H1 (cell line): ENCODE measurements at regions not wholly inside any gene's neighbourhood (a gene's known extent, or its start where the extent isn't known, plus 50 kb on each side); places are given as distances from the start of the nearest gene placed in this dataset.

Experiments used
- CTCF ChIA-PET: fragments of 300-600 bp; sonication (Branson Sonifier 250); formaldehyde crosslinking; loops from one replicate; lab custom pipeline; 2021; ENCODE audit not compliant: partially characterized antibody; lab: Charles Lee
- POLR2A ChIA-PET: fragments of 300-600 bp; sonication (Branson Sonifier 250); formaldehyde crosslinking; loops from one replicate; lab custom pipeline; 2021; ENCODE audit warnings: inconsistent platforms; ENCODE audit not compliant: partially characterized antibody; lab: Charles Lee
- DNase-seq, 2 experiments: peaks; one replicate each; pipeline versions ENCODE4 v3.0.0 to v3.0.0-alpha.2; 2010 to 2022; ENCODE audit warnings: low spot score in 2 of 2, low read depth in 1 of 2, mixed read lengths in 1 of 2
- FAIRE-seq: peaks from 2 replicates; lab custom pipeline; 2011; peaks lifted over from hg19 to GRCh38; lab: Jason Lieb, UNC
- H2AFZ ChIP-seq: 2 replicates; pipeline ENCODE4 v1.8.1; 2012; ENCODE audit warnings: low read length, inconsistent platforms
- H2AK5ac ChIP-seq: 2 replicates; pipeline ENCODE4 v1.6.1; 2013; ENCODE audit warnings: low read depth, low read length
- H2BK120ac ChIP-seq: replicated peaks from 2 replicates; pipeline ENCODE3; 2013; ENCODE audit warnings: low read depth, low read length, inconsistent platforms
- H2BK12ac ChIP-seq: 2 replicates; pipeline ENCODE4 v1.6.1; 2013; ENCODE audit warnings: low read depth, low read length
- H2BK15ac ChIP-seq: 2 replicates; pipeline ENCODE4 v1.6.1; 2013; ENCODE audit warnings: low read length
- H2BK20ac ChIP-seq: 2 replicates; pipeline ENCODE4 v1.6.1; 2013; ENCODE audit warnings: low read length
- H2BK5ac ChIP-seq: 2 replicates; pipeline ENCODE4 v1.6.1; 2013; ENCODE audit warnings: low read depth, low read length
- H3K14ac ChIP-seq: 2 replicates; pipeline ENCODE4 v1.6.1; 2013; ENCODE audit warnings: inconsistent platforms; ENCODE audit not compliant: insufficient read length
- H3K18ac ChIP-seq: 2 replicates; pipeline ENCODE4 v1.6.1; 2013; ENCODE audit warnings: low read length; ENCODE audit errors: extremely low read depth
- H3K23ac ChIP-seq: 2 replicates; pipeline ENCODE4 v1.6.1; 2013; ENCODE audit warnings: inconsistent platforms; ENCODE audit not compliant: insufficient read length
- H3K23me2 ChIP-seq: 2 replicates; pipeline ENCODE4 v1.6.1; 2013; ENCODE audit warnings: low read depth, low read length
- H3K27ac ChIP-seq: 2 replicates; pipeline ENCODE4 v1.6.1; 2011; ENCODE audit warnings: low read depth, low read length, inconsistent platforms
- H3K27me3 ChIP-seq, 4 experiments: replicated peaks in 1 of 4; 1 replicate in 1 of 4; 2 replicates in 3 of 4; pipeline versions ENCODE4 v1.6.1 to v1.8.1; 2011 to 2013; ENCODE audit warnings: low read length in 3 of 4, mild to moderate bottlenecking in 3 of 4, inconsistent platforms in 2 of 4, mixed read lengths in 2 of 4, moderate library complexity in 1 of 4; ENCODE audit not compliant: control insufficient read depth in 3 of 4, insufficient read depth in 3 of 4; ENCODE audit errors: extremely low read depth in 1 of 4
- H3K36me3 ChIP-seq, 4 experiments: 2 replicates each; pipeline versions ENCODE4 v1.6.1 to v1.8.1; 2011 to 2013; ENCODE audit warnings: mild to moderate bottlenecking in 4 of 4, low read length in 3 of 4, moderate library complexity in 2 of 4, control low read depth in 1 of 4, inconsistent platforms in 1 of 4; ENCODE audit not compliant: insufficient read depth in 4 of 4, control insufficient read depth in 2 of 4
- H3K4ac ChIP-seq: replicated peaks from 2 replicates; pipeline ENCODE3; 2013; ENCODE audit warnings: low read length, low read depth, mixed read lengths, inconsistent platforms; ENCODE audit not compliant: insufficient read length
- H3K4me1 ChIP-seq, 4 experiments: replicated peaks in 1 of 4; 1 replicate in 1 of 4; 2 replicates in 3 of 4; pipeline versions ENCODE4 v1.6.1 to v1.8.1; 2011 to 2013; ENCODE audit warnings: low read length in 3 of 4, inconsistent platforms in 2 of 4, mixed read lengths in 1 of 4; ENCODE audit not compliant: insufficient read depth in 4 of 4, control insufficient read depth in 3 of 4
- H3K4me2 ChIP-seq, 2 experiments: 2 replicates each; pipeline versions ENCODE4 v1.6.1 to v1.8.1; 2011 to 2013; ENCODE audit warnings: low read depth in 2 of 2, low read length in 2 of 2, control low read depth in 1 of 2, inconsistent platforms in 1 of 2, mild to moderate bottlenecking in 1 of 2; ENCODE audit not compliant: insufficient read depth in 1 of 2
- H3K4me3 ChIP-seq, 4 experiments: fragments of 200-600, 300-600 bp in 1 of 4; sonication (generic), shearing (Covaris generic), sonication (Bioruptor Twin) in 1 of 4; 2 replicates each; pipeline versions ENCODE4 v1.5.1 to v1.8.1; 2011 to 2016; ENCODE audit warnings: low read length in 4 of 4, low read depth in 3 of 4, control low read depth in 2 of 4, inconsistent platforms in 2 of 4, mild to moderate bottlenecking in 2 of 4, mixed read lengths in 1 of 4, moderate library complexity in 1 of 4; ENCODE audit not compliant: insufficient read depth in 2 of 4; ENCODE audit errors: extremely low read depth in 1 of 4
- H3K56ac ChIP-seq: replicated peaks from 2 replicates; pipeline ENCODE3; 2013; ENCODE audit warnings: low read depth, mild to moderate bottlenecking, mixed read lengths, low read length, inconsistent platforms; ENCODE audit not compliant: insufficient read length
- H3K79me1 ChIP-seq: 2 replicates; pipeline ENCODE4 v1.6.1; 2013; ENCODE audit warnings: low read depth, low read length, control low read depth
- H3K79me2 ChIP-seq, 2 experiments: 2 replicates each; pipeline versions ENCODE4 v1.6.1 to v1.8.1; 2012 to 2013; ENCODE audit warnings: low read length in 2 of 2, mild to moderate bottlenecking in 2 of 2, inconsistent platforms in 1 of 2; ENCODE audit not compliant: insufficient read depth in 2 of 2, control insufficient read depth in 1 of 2
- H3K9ac ChIP-seq, 4 experiments: replicated peaks in 1 of 4; 1 replicate in 1 of 4; 2 replicates in 3 of 4; pipeline versions ENCODE4 v1.6.1 to v1.8.1; 2011 to 2013; ENCODE audit warnings: low read depth in 3 of 4, low read length in 3 of 4, control low read depth in 2 of 4, mild to moderate bottlenecking in 2 of 4, moderate library complexity in 2 of 4, inconsistent platforms in 1 of 4; ENCODE audit errors: extremely low read depth in 1 of 4
- H3K9me3 ChIP-seq, 2 experiments: 2 replicates each; pipeline versions ENCODE4 v1.6.1 to v1.8.1; 2012 to 2013; ENCODE audit warnings: mild to moderate bottlenecking in 2 of 2, moderate library complexity in 2 of 2, control low read depth in 1 of 2, inconsistent platforms in 1 of 2, low read depth in 1 of 2, low read length in 1 of 2, mixed read lengths in 1 of 2; ENCODE audit not compliant: insufficient read depth in 2 of 2
- H4K20me1 ChIP-seq, 2 experiments: replicated peaks in 1 of 2; 2 replicates each; pipeline versions ENCODE3 to v1.8.1; 2011 to 2013; ENCODE audit warnings: inconsistent platforms in 2 of 2, low read length in 2 of 2, mild to moderate bottlenecking in 1 of 2; ENCODE audit not compliant: insufficient read depth in 2 of 2, control insufficient read depth in 1 of 2
- H4K5ac ChIP-seq: 2 replicates; pipeline ENCODE4 v1.6.1; 2013; ENCODE audit warnings: low read length, low read depth, mixed read lengths, inconsistent platforms; ENCODE audit not compliant: insufficient read length
- H4K8ac ChIP-seq: 2 replicates; pipeline ENCODE4 v1.8.0; 2013; ENCODE audit warnings: mild to moderate bottlenecking, moderate library complexity, low read length, inconsistent platforms; ENCODE audit not compliant: insufficient read depth; ENCODE audit errors: extremely low read depth
- H4K91ac ChIP-seq: replicated peaks from 2 replicates; pipeline ENCODE3; 2013; ENCODE audit warnings: low read length, mixed read lengths, inconsistent platforms; ENCODE audit not compliant: insufficient read length
- CHD1 ChIP-seq: IDR thresholded peaks from 2 replicates; pipeline ENCODE4 v1.6.1; 2012; ENCODE audit warnings: low read depth, low read length, improper control_type of control experiment
- EP300 ChIP-seq, 2 experiments: IDR thresholded peaks; 1 replicate in 1 of 2; 2 replicates in 1 of 2; pipeline ENCODE4 v1.6.1; 2011 to 2012; ENCODE audit warnings: low read depth in 2 of 2, low read length in 2 of 2, mild to moderate bottlenecking in 2 of 2, borderline replicate concordance in 1 of 2, inconsistent platforms in 1 of 2, moderate library complexity in 1 of 2
- GABPA ChIP-seq: IDR thresholded peaks from 2 replicates; pipeline ENCODE4 v1.6.1; 2011; ENCODE audit warnings: mild to moderate bottlenecking, low read length, moderate library complexity, borderline replicate concordance; ENCODE audit not compliant: insufficient read depth
- KDM1A ChIP-seq: fragments of 200-600, 300-600 bp; sonication (generic); IDR thresholded peaks from 2 replicates; pipeline ENCODE4 v1.7.1; 2016; ENCODE audit warnings: mild to moderate bottlenecking, low read length, borderline replicate concordance
- RXRA ChIP-seq: IDR thresholded peaks from 2 replicates; pipeline ENCODE4 v1.6.1; 2011; ENCODE audit warnings: low read depth, mild to moderate bottlenecking, low read length, moderate library complexity; ENCODE audit not compliant: insufficient read depth
- SIX5 ChIP-seq: IDR thresholded peaks from 2 replicates; pipeline ENCODE4 v1.6.1; 2011; ENCODE audit warnings: mild to moderate bottlenecking, low read depth, low read length
- SP1 ChIP-seq: IDR thresholded peaks from 2 replicates; pipeline ENCODE4 v1.6.1; 2011; ENCODE audit warnings: low read depth, low read length
- TEAD4 ChIP-seq: IDR thresholded peaks from 2 replicates; pipeline ENCODE4 v1.6.1; 2012; ENCODE audit warnings: low read depth, low read length, inconsistent platforms, mixed read lengths
- YY1 ChIP-seq: IDR thresholded peaks from 2 replicates; pipeline ENCODE4 v1.6.1; 2011; ENCODE audit warnings: low read depth, mild to moderate bottlenecking, low read length
- WGBS, 2 experiments: shearing (Covaris generic) in 1 of 2; methylation state at CpG; one replicate each; pipeline versions ENCODE4 v1.1.6 to v1.1.7; 2013 to 2015; ENCODE audit warnings: low lambda C conversion rate in 2 of 2, mixed read lengths in 2 of 2, inconsistent platforms in 1 of 2, low coverage in 1 of 2, missing lambda C conversion rate in 1 of 2; ENCODE audit not compliant: insufficient replicate concordance in 2 of 2, insufficient coverage in 1 of 2, insufficient read length in 1 of 2; ENCODE audit errors: extremely low coverage in 1 of 2, missing lambda C conversion rate in 1 of 2; 5-methylcytosine and 5-hydroxymethylcytosine counted together
- TF ChIP-seq, protein P1 (sequence below): IDR thresholded peaks from 2 replicates; pipeline ENCODE4 v1.6.1; 2011; ENCODE audit warnings: low read length, improper control_type of control experiment

DNA sequence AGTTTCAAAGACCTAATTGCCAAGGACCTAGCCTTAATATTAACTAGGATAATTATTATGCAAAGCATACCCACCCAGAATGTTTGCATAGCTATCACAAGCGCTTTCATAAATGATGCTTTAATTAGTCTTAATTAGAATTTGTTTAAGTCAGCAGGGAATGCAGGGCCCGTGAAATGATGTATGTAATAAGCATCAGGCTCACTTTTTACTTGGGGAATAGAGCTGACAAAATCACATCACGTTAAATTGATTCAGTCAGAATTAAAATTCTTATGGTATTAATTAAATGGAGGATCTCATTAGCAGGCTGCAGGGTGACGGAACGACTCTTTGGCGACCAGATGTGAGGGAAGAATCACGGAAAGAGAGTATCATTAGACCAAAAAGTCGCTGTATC is 264.5 kb downstream of the GPD2 start:
- H3K4me3 ChIP-seq, result no peak overlapping the region
- H3K9me3 ChIP-seq, result no peaks in the 10 kb centered on the region
- TF ChIP-seq SP1 (no peak), CHD1 (no peak), SIX5 (no peak), RXRA (no peak), EP300 (IDR thresholded peaks at IDR 0.05; ENCODE audit: borderline replicate concordance in 1 of 2, low read depth in 2 of 2, low read length in 2 of 2) (no peak), KDM1A (no peak), GABPA (no peak), TEAD4 (no peak), YY1 (no peak)
- TF ChIP-seq, protein P1, sequence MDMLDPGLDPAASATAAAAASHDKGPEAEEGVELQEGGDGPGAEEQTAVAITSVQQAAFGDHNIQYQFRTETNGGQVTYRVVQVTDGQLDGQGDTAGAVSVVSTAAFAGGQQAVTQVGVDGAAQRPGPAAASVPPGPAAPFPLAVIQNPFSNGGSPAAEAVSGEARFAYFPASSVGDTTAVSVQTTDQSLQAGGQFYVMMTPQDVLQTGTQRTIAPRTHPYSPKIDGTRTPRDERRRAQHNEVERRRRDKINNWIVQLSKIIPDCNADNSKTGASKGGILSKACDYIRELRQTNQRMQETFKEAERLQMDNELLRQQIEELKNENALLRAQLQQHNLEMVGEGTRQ, result no peak
- no peak overlapping the region for H4K8ac ChIP-seq
- H3K9ac ChIP-seq, result no peak overlapping the region
- no peak overlapping the region for H4K91ac ChIP-seq
- no peaks in the 10 kb centered on the region for H3K79me2 ChIP-seq
- H4K5ac ChIP-seq, result no peak overlapping the region
- 64% methylated on average over 8 of the region's 8 CpGs; no CpG with 5 or more reads in 1 of the 2 experiments for WGBS, 2 experiments
- H3K4me2 ChIP-seq, result 0 out of 4 replicates have a peak overlapping the region, but pooled peaks of 1 of the 2 experiments have one; percentile 27
- no peak overlapping the region for H2BK12ac ChIP-seq
- H3K36me3 ChIP-seq, result no peaks in the 10 kb centered on the region
- H3K23me2 ChIP-seq, result no peaks in the 10 kb centered on the region
- no peak for FAIRE-seq
- H3K27ac ChIP-seq, result no peak overlapping the region
- no peak overlapping the region for H3K56ac ChIP-seq
- H2AFZ ChIP-seq, result no peak overlapping the region
- no peak overlapping the region for H2BK20ac ChIP-seq
- H2BK120ac ChIP-seq, result no peak overlapping the region
- no peak overlapping the region for H3K18ac ChIP-seq
- no peak overlapping the region for H3K14ac ChIP-seq
- H3K4ac ChIP-seq, result no peak overlapping the region
- no peaks in the 10 kb centered on the region for H3K27me3 ChIP-seq
- CTCF ChIA-PET, result no interaction called here
- no peak overlapping the region for H2AK5ac ChIP-seq
- no peaks in the 10 kb centered on the region for H3K79me1 ChIP-seq
- H4K20me1 ChIP-seq, result no peaks in the 10 kb centered on the region
- no peak overlapping the region for H3K23ac ChIP-seq
- H2BK15ac ChIP-seq, result no peak overlapping the region
- peaks cover 0 to 14% (median 1%) of the 10 kb centered on the region in 4 experiments; a peak in 2 of 7 replicates for H3K4me1 ChIP-seq
- POLR2A ChIA-PET, result no interaction called here
- H2BK5ac ChIP-seq, result no peak overlapping the region
- no peak for DNase-seq
